Middle frontal gyrus (tissue), 1 donor: ENCODE measurements at regions not wholly inside any gene's neighbourhood (a gene's known extent, or its start where the extent isn't known, plus 50 kb on each side); places are given as distances from the start of the nearest gene placed in this dataset.

ENCODE experiments used
- DNase-seq: peaks from one replicate; pipeline ENCODE4 v3.0.0-alpha.2; 2015; ENCODE audit warnings: low spot score; ENCODE audit errors: extremely low spot score

DNA sequence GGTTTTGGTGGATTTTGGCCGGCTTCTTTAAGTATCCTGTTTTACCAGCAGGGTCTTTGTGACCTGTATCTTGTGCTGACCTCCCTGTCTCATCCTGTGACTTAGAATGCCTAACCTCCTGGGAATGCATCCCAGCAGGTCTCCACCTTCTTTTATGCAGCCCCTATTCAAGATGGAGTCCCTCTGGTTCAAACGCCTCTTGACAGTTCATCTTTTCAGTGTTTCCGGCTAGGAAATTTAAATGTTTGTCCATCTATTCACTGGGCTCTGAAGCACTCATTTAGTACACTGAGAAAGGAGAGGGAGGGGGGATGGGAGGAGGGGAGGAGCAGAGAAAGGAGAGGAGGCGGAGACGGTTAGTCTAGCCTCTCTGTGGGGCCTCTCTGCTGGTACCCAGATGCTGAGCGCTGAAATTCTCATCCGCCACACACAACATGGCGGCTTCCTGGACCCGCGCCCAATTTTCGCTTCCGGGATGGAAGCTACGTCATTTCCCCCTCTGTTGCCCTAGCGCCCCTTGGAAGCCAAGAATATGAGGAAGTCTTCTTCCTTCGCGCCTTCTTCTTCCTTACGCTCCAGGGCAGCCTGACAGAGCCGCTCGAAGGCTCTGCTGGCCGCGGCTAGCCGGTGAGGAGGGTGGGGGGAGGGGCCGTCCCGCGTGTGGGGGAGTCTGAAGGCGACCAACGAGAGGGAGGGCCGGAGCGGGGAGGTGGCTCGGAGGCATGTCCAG lies 69.0 kb upstream of the SYT13 start:
- peak; percentile 86 for DNase-seq

DNA sequence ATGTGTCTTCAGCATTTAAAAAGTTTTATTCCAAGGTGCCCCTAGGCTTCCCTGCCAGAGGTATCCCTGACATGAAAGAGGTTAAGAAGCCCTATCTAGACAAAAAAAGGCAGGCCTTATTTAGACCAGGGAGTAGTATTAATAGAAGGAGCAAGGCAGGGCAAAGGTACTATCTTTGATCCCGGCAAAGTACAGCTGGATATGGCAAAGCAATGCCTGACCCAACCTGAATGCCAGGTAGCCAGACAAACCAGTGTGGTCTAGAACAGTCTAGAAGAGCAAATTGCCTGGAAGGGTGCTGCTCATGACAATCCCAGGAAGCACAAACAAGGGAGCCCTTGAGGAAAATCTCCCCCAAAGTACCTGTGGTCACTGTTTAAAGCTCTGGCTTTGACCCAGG lies 62.6 kb upstream of the SYT13 start:
- no peak for DNase-seq

DNA sequence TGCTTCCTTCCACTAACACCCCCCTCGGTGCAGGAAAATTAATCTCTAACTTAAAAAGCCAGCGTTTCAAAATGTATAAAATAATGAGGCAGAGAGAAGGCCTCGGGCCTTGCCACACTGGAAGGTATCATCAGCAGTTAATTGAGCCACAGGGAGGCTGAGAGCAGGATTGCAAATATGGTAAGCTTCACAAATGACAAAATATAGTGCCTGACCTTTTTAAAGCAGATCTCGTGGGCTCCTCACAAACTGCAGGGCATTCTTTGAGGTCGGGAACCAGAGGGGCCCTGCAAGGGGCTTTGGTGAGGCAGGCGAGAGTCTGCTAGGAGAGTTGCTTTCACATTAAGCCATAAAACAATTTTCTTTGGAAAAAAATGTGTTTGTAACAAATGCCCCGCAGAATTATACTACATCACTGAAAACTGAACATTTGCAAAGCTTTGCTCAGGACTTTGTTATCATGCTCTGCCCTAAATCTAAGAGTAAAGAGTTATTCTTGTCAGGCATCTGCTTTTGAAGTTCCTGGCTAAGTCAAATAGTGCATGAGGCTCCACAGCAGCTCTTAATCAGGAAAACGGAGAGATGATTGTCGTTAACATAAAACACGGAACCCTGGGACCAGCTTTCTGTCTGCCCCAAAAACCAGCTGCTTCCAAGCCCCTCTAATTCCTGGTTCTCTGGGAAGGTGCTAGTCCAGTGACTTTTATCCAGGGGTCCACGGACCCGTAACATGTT lies 61.4 kb upstream of the SYT13 start:
- no peak for DNase-seq

DNA sequence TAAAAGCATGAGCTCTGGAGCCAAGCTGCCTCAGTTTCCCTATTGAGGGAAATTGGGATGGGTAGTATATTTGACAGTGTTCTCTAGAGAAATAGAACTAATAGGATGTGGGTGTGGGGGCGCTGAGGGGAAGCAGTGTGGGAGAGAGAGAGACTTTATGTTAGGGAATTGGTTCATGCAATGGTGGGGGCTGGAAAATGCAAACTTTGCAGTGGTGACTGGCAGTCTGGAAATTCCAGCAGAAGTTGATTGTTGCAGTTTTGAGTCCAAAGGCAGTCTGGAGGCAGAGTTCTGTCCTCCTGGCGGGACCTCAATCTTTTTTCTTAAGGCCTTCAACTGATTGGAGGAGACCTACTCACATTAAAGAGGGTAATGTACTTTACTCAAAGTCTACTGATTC lies 59.4 kb upstream of the SYT13 start:
- DNase-seq = no peak

GRCh38 chr11:45344028-45344427 lies 57.9 kb upstream of the SYT13 start:
- no peak for DNase-seq

GRCh38 chr11:45343444-45343843 lies 57.3 kb upstream of the SYT13 start:
- no peak for DNase-seq

- DNase-seq = no peak
These were observed 55.2 kb upstream of the SYT13 start for GRCh38 chr11:45341372-45341771.

DNA sequence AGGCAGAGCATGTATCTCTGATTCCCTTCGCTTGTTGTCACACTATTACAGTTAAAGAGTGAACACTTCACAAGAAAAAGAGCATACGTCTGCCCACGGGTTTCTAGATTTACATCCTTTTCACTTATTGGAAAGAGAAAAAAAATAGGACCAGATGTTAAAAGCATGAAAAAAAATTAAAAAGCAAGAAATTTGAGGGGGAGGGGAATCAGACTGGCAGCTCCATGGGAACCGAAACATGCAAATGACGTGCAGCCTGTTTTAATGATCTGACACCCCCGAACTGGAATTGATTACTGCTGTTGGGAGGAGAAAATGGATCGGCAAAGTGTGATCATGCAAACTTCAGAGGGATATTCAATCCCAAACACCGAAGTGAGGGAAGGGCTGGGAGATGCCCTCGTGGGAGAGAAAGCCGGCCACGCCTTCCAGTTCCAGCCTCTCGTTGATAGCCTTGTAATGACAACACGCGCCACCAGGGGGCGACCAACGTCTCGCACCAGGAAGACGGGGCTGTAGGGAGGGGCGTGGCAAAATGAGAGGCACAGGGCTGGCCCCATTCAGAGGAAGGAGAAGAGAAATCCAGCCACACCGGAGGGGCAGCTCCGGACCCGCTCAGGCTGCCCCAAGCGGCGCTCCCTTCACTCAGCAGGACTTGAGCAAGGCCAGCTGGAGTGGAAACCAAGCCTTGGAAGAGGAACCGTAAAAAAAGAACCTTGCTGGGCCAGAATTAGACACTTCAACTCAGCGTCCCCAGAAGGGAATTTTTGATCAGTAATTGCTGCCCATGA lies 53.8 kb upstream of the SYT13 start:
- peak; percentile 53 for DNase-seq

GRCh38 chr11:45337583-45338360 lies 51.6 kb upstream of the SYT13 start:
- DNase-seq = no peak

DNA sequence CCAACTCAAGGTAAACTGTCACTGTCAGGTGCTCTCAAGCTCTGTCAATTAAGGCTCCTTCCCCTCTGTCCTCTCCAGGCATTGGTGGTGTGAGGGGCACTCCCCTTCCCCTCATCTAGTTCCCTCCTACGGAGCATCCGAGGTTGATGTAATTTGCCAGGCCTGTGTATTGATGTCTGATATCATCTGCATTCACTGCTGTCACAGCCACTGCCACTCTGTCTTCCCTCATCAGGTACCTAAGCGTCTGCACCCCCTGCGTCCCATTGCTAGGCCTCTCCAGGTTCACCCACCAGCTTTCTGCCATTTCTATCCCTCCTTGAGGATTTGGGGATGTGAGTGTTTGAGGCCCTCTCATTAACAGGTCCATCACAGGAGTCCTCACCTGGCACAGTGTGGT lies 50.0 kb upstream of the SYT13 start:
- DNase-seq = no peak
